Nephron progenitor cell (in vitro differentiated cells): ENCODE measurements at regions not wholly inside any gene's neighbourhood (a gene's known extent, or its start where the extent isn't known, plus 50 kb on each side); places are given as distances from the start of the nearest gene placed in this dataset.

Source experiments
- DNase-seq: peaks from one replicate; pipeline ENCODE4 v3.0.0; 2021
- H3K27ac Mint-ChIP-seq: 2 replicates; pipeline ENCODE4 v1.8.0; 2021; ENCODE audit warnings: mild to moderate bottlenecking, moderate library complexity, mixed read lengths
- H3K27me3 Mint-ChIP-seq: 2 replicates; pipeline ENCODE4 v1.8.0; 2021; ENCODE audit warnings: mild to moderate bottlenecking, low read depth, mixed read lengths; ENCODE audit not compliant: poor library complexity
- H3K36me3 Mint-ChIP-seq: 2 replicates; pipeline ENCODE4 v1.8.0; 2021; ENCODE audit warnings: low read depth, mixed read lengths
- H3K4me1 Mint-ChIP-seq: 2 replicates; pipeline ENCODE4 v1.8.0; 2021; ENCODE audit warnings: mixed read lengths
- H3K4me3 Mint-ChIP-seq: 2 replicates; pipeline ENCODE4 v1.8.0; 2021; ENCODE audit warnings: mild to moderate bottlenecking, moderate library complexity, mixed read lengths
- H3K9me3 Mint-ChIP-seq: 2 replicates; pipeline ENCODE4 v1.8.0; 2021; ENCODE audit warnings: mild to moderate bottlenecking, moderate library complexity, mixed read lengths
- TF ChIP-seq, protein P1 (sequence below): fragments of 200-600 bp; sonication (generic); IDR thresholded peaks from 2 replicates; pipeline ENCODE4 v1.5.0; 2021; ENCODE audit warnings: antibody characterized with exemption

DNA sequence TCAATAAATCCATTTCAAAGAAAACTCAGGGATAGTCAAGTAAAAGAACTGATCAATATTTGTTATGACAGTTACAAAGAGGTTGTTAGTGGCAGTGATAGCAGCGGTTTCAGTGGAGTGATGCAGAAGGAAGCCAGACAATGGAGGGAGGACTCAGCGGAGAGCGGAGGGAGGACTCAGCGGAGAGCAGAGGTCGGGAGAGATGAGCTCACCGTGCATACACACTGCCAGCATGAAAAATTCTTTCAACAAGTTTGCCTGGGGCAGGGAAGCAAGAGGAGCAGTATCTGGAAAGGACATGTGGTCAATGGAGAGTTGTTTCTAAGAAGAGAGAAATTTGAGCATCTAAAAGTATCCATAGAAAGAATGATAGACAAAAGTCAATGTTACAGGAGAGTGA lies 60.9 kb upstream of the BCL11A start:
- H3K27ac Mint-ChIP-seq = no peak overlapping the region
- H3K9me3 Mint-ChIP-seq = no peaks in the 10 kb centered on the region
- no peaks in the 10 kb centered on the region for H3K36me3 Mint-ChIP-seq
- H3K4me1 Mint-ChIP-seq = no peaks in the 10 kb centered on the region
- no peak for DNase-seq
- H3K4me3 Mint-ChIP-seq = no peak overlapping the region
- TF ChIP-seq, protein P1, sequence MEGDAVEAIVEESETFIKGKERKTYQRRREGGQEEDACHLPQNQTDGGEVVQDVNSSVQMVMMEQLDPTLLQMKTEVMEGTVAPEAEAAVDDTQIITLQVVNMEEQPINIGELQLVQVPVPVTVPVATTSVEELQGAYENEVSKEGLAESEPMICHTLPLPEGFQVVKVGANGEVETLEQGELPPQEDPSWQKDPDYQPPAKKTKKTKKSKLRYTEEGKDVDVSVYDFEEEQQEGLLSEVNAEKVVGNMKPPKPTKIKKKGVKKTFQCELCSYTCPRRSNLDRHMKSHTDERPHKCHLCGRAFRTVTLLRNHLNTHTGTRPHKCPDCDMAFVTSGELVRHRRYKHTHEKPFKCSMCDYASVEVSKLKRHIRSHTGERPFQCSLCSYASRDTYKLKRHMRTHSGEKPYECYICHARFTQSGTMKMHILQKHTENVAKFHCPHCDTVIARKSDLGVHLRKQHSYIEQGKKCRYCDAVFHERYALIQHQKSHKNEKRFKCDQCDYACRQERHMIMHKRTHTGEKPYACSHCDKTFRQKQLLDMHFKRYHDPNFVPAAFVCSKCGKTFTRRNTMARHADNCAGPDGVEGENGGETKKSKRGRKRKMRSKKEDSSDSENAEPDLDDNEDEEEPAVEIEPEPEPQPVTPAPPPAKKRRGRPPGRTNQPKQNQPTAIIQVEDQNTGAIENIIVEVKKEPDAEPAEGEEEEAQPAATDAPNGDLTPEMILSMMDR = no peak
- peaks cover 2% of the 10 kb centered on the region for H3K27me3 Mint-ChIP-seq

DNA sequence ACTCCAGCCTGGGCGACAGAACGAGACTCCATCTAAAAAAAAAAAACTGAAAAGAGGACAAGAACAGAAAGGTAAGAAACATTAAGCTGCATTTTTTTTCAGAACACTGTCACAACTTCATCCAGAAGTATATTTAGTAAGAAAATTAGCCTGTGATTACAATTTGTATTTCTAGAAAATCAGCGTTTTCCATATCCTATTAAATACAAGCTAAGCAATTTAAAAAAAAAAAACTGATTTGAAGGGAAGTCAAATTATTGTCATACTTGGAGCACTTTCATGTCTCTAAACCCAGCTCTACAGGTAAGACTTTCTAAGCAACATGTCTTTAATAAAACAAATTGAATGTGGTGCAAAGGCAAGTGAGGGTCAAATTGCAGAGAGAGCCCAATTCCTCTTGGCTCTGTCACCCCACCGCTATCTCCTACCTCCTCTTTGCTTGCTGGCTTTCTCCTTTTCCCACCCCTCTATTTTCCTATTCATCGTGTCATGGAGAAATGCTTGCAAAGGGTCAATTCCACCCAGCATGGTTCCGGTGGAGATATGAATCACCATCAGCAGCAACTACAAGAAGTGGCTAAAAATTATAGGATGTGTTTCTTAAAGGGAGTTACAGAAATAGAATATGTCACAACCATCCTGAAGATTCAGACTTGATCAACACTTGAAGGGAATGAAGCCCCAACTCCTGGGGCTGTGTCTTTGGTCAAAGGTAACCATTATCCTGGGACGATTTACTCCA lies 68.4 kb upstream of the BCL11A start:
- DNase-seq = no peak
- no peaks in the 10 kb centered on the region for H3K36me3 Mint-ChIP-seq
- H3K4me3 Mint-ChIP-seq = no peak overlapping the region
- H3K9me3 Mint-ChIP-seq = no peaks in the 10 kb centered on the region
- TF ChIP-seq, protein P1 = no peak
- no peak overlapping the region for H3K27ac Mint-ChIP-seq
- no peaks in the 10 kb centered on the region for H3K4me1 Mint-ChIP-seq
- H3K27me3 Mint-ChIP-seq = peaks cover 25% of the 10 kb centered on the region

DNA sequence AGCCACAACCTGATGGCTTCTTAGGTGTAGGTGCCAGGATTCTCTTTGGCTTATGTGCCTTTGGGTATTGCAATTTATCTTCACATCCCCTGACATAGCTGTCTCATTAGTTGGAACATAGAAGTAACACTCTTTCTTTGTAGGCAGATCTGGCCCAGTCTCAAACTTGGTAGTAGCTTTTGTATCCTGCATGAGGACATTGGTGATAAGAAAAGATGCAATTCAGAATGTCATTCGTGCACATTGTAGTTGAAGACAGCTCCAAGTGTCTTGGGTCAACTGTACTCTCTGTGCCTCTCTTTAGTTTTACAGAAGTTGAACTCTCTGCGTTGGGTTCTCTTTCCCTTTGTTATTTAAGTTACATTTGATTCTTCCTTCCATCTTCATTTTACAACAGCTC lies 69.6 kb upstream of the BCL11A start:
- TF ChIP-seq, protein P1 = no peak
- H3K4me1 Mint-ChIP-seq = no peaks in the 10 kb centered on the region
- no peak overlapping the region for H3K4me3 Mint-ChIP-seq
- DNase-seq = no peak
- no peak overlapping the region for H3K27ac Mint-ChIP-seq
- H3K9me3 Mint-ChIP-seq = no peaks in the 10 kb centered on the region
- peaks cover 31% of the 10 kb centered on the region for H3K27me3 Mint-ChIP-seq
- no peaks in the 10 kb centered on the region for H3K36me3 Mint-ChIP-seq

DNA sequence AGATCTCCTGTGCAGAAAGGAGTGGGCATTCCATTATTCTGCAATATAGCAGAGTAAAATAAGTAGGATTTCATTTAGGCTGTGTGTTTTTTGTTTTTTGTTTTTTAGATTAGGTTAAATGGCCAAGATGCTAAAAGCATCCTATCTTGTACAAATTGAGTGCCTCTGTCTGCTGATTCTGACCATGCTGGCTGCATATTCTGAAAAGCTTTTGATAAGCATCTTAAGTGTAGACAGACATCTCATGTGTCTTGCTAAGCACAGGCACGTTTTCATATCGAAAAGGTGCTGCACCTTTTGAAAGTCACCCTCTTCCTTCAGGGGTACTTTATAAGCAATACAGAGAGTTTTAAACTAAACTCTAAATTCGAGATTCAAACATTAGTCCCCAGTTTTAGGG lies 74.0 kb upstream of the BCL11A start:
- Mint-ChIP-seq H3K27me3 (peaks cover 38% of the 10 kb centered on the region), H3K27ac (no peak overlapping the region), H3K36me3 (no peaks in the 10 kb centered on the region), H3K4me3 (no peak overlapping the region), H3K9me3 (no peaks in the 10 kb centered on the region), H3K4me1 (no peaks in the 10 kb centered on the region)
- TF ChIP-seq, protein P1 = no peak
- DNase-seq = no peak

DNA sequence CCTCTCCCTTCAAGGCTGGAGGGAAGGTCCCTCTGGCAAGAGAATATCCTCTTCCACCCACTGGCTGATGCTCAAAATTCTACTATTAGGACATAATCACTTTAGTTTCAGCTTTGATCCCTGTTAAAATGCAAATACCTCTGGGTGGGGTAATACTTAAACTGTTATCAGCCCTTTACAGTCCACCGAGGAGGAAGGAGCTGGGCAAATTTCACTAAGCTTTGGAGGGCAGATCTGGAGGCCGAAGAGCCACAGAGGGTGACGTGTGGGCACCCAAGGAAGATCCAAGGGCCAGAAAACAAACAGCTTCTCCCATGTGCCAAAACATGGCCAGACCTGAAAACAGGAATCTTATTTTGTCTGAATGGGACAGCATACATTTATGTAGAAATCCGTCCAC lies 74.6 kb upstream of the BCL11A start:
- Mint-ChIP-seq H3K4me3 (no peak overlapping the region), H3K27me3 (peaks cover 36% of the 10 kb centered on the region), H3K27ac (no peak overlapping the region), H3K4me1 (no peaks in the 10 kb centered on the region), H3K36me3 (no peaks in the 10 kb centered on the region), H3K9me3 (no peaks in the 10 kb centered on the region)
- TF ChIP-seq, protein P1 = no peak
- no peak for DNase-seq
